GM12878 (cell line): ENCODE measurements at regions not wholly inside any gene's neighbourhood (a gene's known extent, or its start where the extent isn't known, plus 50 kb on each side); places are given as distances from the start of the nearest gene placed in this dataset.

Experiments used
- ATF7 ChIP-seq: fragments of 450-650 bp; IDR thresholded peaks from 2 replicates; pipeline ENCODE4 v1.6.1; 2016; ENCODE audit warnings: low read depth, mild to moderate bottlenecking
- BRCA1 ChIP-seq: IDR thresholded peaks from 2 replicates; pipeline ENCODE4 v1.6.1; 2011; ENCODE audit warnings: low read depth, low read length, improper control_type of control experiment
- EP300 ChIP-seq, 2 experiments: fragments of 150-350 bp in 1 of 2; IDR thresholded peaks; 2 replicates each; pipeline ENCODE4 v1.6.1; 2011 to 2012; ENCODE audit warnings: low read depth in 2 of 2, low read length in 2 of 2, borderline replicate concordance in 1 of 2, improper control_type of control experiment in 1 of 2, inconsistent platforms in 1 of 2; ENCODE audit not compliant: control insufficient read depth in 1 of 2
- GABPA ChIP-seq: IDR thresholded peaks from 2 replicates; pipeline ENCODE4 v1.6.1; 2014; ENCODE audit warnings: antibody characterized with exemption, low read depth, mild to moderate bottlenecking, inconsistent platforms
- PBX3 ChIP-seq: IDR thresholded peaks from 2 replicates; pipeline ENCODE4 v1.6.1; 2011; ENCODE audit warnings: mild to moderate bottlenecking, low read depth, low read length, moderate library complexity; ENCODE audit not compliant: insufficient replicate concordance
- POLR2A ChIP-seq: IDR thresholded peaks from 2 replicates; pipeline ENCODE4 v1.6.1; 2011; ENCODE audit warnings: low read depth, mild to moderate bottlenecking, low read length
- POLR2AphosphoS5 ChIP-seq: IDR thresholded peaks from 2 replicates; pipeline ENCODE4 v1.6.1; 2011; ENCODE audit warnings: mild to moderate bottlenecking, low read length, inconsistent platforms
- PRDM15 ChIP-seq: fragments of 450-650 bp; formaldehyde crosslinking; IDR thresholded peaks from 2 replicates; pipeline ENCODE4 v1.4.0; 2020; ENCODE audit warnings: mild to moderate bottlenecking, moderate library complexity
- RAD21 ChIP-seq: IDR thresholded peaks from 2 replicates; pipeline ENCODE4 v1.6.1; 2011; ENCODE audit warnings: mild to moderate bottlenecking, low read depth, low read length, moderate library complexity; ENCODE audit not compliant: insufficient read depth
- TF ChIP-seq, protein P1 (sequence below): fragments of 450-650 bp; formaldehyde crosslinking; IDR thresholded peaks from 2 replicates; pipeline ENCODE4 v1.5.0; 2022; ENCODE audit warnings: mild to moderate bottlenecking, missing genetic modification characterization

DNA sequence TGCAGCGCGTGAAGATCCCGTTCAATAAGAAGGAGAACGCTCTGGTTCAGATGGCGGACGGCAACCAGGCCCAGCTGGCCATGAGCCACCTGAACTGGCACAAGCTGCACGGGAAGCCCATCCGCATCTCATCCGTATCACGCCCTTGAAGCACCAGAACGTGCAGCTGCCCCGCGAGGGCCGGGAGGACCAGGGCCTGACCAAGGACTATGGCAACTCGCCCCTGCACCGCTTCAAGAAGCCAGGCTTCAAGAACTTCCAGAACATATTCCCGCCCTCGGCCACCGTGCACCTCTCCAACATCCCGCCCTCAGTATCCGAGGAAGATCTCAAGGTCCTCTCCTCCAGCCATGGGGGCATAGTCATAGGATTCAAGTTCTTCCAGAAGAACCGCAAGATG is 131.9 kb upstream of the FUT8 start:
- no peak for TF ChIP-seq BRCA1
- TF ChIP-seq PRDM15 (CRISPR knock-in tag): no peak
- TF ChIP-seq POLR2A: no peak
- no peak for TF ChIP-seq PBX3
- TF ChIP-seq, protein P1, sequence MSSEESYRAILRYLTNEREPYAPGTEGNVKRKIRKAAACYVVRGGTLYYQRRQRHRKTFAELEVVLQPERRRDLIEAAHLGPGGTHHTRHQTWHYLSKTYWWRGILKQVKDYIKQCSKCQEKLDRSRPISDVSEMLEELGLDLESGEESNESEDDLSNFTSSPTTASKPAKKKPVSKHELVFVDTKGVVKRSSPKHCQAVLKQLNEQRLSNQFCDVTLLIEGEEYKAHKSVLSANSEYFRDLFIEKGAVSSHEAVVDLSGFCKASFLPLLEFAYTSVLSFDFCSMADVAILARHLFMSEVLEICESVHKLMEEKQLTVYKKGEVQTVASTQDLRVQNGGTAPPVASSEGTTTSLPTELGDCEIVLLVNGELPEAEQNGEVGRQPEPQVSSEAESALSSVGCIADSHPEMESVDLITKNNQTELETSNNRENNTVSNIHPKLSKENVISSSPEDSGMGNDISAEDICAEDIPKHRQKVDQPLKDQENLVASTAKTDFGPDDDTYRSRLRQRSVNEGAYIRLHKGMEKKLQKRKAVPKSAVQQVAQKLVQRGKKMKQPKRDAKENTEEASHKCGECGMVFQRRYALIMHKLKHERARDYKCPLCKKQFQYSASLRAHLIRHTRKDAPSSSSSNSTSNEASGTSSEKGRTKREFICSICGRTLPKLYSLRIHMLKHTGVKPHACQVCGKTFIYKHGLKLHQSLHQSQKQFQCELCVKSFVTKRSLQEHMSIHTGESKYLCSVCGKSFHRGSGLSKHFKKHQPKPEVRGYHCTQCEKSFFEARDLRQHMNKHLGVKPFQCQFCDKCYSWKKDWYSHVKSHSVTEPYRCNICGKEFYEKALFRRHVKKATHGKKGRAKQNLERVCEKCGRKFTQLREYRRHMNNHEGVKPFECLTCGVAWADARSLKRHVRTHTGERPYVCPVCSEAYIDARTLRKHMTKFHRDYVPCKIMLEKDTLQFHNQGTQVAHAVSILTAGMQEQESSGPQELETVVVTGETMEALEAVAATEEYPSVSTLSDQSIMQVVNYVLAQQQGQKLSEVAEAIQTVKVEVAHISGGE: no peak
- no peak for TF ChIP-seq RAD21
- TF ChIP-seq GABPA: no peak
- TF ChIP-seq POLR2AphosphoS5: no peak
- no peak for TF ChIP-seq ATF7
- no peak for TF ChIP-seq EP300 (IDR thresholded peaks at IDR 0.05; ENCODE audit: borderline replicate concordance in 1 of 2, control insufficient read depth in 1 of 2, low read depth in 2 of 2, low read length in 2 of 2)
